Occipital lobe (tissue), 1 donor: ENCODE measurements at regions not wholly inside any gene's neighbourhood (a gene's known extent, or its start where the extent isn't known, plus 50 kb on each side); places are given as distances from the start of the nearest gene placed in this dataset.
"Not testable (repeated sequence)": the region's sequence is repeated elsewhere in the genome, so short reads cannot be mapped to it uniquely, and the experiment has no call there.

ENCODE experiments used
- DNase-seq: peaks from one replicate; lab custom pipeline; 2025; lab: John Stamatoyannopoulos, UW

GRCh38 chr2:8588831-8589191 lies 93.0 kb upstream of the ID2 start:
- no peak for DNase-seq

DNA sequence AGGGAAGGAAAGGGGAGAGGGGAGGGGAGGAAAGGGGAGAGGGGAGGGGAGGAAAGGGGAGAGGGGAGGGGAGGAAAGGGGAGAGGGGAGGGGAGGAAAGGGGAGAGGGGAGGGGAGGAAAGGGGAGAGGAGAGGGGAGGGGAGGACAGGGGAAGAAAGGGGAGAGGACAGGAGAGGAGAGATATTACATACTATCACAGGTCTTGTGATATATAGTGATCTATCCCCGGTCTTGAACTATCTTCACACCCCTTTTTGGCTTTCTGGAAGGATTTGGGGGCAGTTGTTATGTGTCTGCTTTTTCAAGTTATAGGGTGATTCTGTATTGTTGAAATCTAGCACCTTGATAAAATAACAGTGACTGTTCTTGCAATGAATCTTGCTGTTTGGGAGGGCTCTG lies 92.1 kb upstream of the ID2 start:
- no peak for DNase-seq

- no peak for DNase-seq
Observed at GRCh38 chr2:8590938-8591337, 90.9 kb upstream of the ID2 start.

GRCh38 chr2:8592736-8593135 lies 89.1 kb upstream of the ID2 start:
- no peak for DNase-seq

- no peak for DNase-seq
Observed at GRCh38 chr2:8593243-8593642, 88.6 kb upstream of the ID2 start.

DNA sequence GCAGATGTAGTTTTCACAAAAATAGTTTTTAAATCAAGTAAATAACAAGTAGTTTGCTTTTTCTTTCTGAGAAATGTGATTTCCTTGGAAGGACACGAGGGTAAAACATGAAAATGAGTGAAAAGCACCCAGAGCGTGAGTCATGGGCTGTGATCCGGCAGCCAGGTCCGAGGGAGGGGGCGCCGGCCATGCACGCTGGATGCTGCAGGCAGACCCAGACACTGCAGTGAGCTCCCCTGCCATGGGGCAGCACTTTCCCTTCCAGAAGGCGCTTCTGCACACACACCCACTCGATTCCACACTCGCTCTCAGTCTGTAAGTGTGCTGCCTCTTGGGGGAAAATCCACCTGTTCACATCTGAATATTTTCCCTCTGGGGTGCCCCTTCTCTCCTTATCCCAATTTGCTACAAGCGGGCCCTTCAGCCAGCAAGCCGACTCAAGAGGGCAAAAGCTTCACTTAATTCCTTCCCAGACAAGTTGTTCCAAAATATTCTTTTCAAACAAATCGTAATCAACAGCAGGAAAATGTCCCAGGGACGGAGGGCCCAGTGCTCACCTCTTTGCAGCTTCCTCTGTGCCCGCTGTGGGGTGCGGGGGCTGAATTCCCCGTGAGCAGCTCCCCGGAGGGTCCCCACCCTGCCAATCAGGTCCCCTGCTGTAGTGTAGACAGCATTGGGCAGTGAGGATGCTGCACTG lies 87.0 kb upstream of the ID2 start:
- no peak for DNase-seq

DNA sequence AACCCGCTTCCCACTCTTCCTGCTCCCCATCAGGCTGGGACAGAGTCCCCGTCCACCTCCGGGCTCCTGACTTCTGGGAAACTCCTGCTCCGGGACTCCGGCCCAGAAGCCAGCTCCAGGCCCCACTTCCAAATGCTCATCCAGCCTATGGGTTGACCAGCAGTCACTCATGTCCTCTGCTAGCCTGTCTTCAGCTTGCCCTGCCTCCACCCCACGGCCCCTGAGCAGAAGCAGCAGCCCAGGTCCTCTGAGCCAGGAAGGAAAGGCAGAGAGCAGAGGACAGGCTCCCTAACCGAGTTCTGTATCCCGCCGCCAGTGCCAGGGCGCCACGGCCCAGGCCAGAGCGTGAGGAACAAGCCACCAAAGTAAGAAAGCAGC lies 86.4 kb upstream of the ID2 start:
- no peak for DNase-seq

DNA sequence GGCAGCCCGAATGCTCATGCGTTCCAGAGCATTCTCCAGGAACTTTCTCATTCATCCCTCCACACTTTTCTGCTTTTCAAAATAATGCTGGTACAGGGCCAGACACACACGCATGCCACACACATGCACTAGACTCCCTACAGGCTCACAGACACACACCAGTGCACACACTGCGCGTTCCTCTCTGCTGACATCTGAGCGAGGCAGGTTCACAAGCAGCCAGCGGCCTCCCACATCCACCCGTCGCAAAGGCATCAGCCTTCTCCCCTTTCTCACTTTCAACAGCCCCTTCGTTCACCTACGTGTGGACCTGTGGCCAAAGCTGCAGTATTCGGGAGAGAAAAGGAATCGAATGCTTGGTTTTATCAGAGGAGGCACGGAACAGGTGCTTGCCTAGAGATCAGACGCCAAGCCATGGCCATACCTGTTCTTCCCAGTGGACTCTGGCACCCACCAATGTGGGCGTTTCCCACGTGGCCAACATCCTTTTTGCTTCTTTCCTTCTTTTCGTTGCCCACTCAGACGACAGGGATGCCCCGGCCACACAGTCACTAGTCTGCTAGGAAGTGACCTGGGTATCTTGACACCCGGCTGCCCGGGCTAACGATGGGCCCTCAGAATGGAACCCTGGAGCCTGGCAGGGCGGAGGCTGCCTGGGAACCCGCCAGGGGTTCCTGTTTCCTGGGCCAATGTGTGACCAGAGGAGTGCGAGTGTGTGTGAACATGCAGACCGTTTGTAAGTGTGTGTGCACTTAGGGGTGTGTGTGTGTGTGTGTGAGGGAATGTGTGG lies 85.8 kb upstream of the ID2 start:
- no peak for DNase-seq

GRCh38 chr2:8597094-8597493 lies 84.8 kb upstream of the ID2 start:
- no peak for DNase-seq

GRCh38 chr2:8597559-8598225 lies 84.2 kb upstream of the ID2 start:
- no peak for DNase-seq

GRCh38 chr2:8598295-8599165 lies 83.3 kb upstream of the ID2 start:
- DNase-seq, result no peak

- no peak for DNase-seq
Observed at GRCh38 chr2:8599421-8600242, 82.2 kb upstream of the ID2 start.

GRCh38 chr2:8600456-8600855 lies 81.4 kb upstream of the ID2 start:
- DNase-seq, result no peak

DNA sequence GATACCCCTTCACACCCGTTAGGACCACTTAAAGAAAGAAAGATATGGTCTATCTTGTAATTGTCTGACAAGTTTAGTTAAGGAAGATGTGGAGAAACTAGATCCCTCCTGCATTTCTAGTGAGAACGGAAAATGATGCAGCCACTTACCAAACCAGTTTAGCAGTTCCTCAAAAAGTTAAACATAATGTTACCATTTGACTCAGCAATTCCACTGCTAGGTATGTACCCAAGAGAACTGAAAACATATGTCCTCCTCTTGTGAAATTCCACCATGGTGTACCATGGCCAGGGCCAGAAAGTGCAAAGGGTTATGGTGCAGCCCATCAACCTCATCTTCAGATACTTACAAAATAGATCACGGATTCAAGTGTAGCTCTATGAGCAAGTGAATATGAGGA lies 79.0 kb upstream of the ID2 start:
- DNase-seq, result no peak

DNA sequence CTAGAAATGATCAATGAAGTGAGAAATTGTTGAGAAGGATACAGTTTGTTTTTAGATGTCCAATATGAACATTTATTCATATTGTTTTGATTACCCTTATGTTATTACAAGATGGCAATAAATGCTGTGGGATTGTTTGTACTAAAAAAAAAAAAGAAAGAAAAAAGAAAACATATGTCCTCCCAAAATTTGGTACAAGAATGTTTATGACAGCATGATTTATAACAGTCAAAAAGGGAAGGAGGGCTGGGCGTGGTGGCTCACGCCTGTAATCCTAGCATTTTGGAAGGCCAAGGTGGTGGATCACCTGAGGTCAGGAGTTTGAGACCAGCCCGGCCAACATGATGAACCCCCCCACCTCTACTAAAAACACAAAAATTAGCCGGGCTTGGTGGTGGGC lies 78.5 kb upstream of the ID2 start:
- DNase-seq, result not testable (repeated sequence)

GRCh38 chr2:8604262-8604661 lies 77.6 kb upstream of the ID2 start:
- DNase-seq, result no peak

DNA sequence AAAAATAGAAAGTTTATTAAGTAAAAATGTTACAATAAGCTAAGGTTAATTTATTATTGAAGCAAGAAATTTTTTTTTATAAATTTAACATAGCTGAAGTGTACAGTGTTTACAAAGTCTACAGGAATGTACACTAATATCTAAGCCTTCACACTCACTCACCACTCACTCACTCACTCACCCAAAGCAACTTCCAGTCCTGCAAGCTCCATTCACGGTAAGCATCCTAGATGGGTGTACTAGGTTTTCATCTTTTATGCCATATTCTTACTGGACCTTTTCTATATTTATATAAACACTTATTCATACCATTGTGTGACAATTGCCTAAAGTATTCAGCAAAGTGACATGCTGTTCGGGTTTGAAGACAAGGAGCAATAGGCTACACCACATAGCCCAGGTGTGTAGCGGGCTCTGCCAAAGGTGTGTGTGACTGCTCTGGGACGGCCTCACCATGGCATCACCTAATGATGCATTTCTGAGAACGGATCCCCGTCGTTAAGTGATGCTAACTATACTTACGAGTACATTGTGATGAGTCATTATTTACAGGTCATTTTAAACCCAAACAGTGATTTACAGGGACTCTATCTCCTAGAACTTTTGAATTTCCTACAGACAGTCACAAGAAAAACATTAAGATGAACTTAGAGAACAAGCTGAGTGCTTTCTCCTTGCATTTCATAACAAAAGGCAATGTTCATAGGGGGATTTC lies 76.3 kb upstream of the ID2 start:
- no peak for DNase-seq

DNA sequence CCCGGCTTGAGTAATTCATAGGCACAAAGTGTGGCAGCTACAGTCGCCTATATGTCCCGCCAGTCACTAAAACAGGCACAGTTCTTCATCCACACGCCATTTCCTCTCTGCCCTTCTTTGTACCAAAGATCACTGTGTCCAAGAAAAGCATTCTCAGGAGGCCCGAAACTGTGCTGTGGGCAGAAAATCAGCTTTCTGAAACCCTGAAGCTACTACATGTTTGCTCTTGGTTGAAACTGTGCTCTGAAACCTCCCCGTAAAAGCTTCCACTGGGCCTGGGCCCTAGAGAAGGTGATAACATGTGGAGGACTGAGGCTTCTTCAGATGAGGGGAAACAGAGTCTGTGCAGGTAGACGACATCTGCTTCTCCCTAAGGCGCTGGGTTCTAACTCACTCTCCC lies 75.6 kb upstream of the ID2 start:
- DNase-seq, result no peak

GRCh38 chr2:8606649-8607550 lies 75.0 kb upstream of the ID2 start:
- DNase-seq, result no peak
